HL-60 (cell line): ENCODE measurements at regions not wholly inside any gene's neighbourhood (a gene's known extent, or its start where the extent isn't known, plus 50 kb on each side); places are given as distances from the start of the nearest gene placed in this dataset.

Experiments
- DNase-seq, 2 experiments: peaks; one replicate each; pipeline ENCODE4 v3.0.0-alpha.2; 2010 to 2020; ENCODE audit warnings: low read depth in 1 of 2, low spot score in 1 of 2
- H3K27ac ChIP-seq: fragments of 250-450 bp; sonication (Bioruptor Pico); replicated peaks from 2 replicates; pipeline ENCODE4 v1.5.1; 2020; ENCODE audit warnings: mild to moderate bottlenecking, moderate library complexity
- H3K27me3 ChIP-seq: fragments of 250-450 bp; sonication (Bioruptor Pico); 2 replicates; pipeline ENCODE4 v1.5.1; 2021; ENCODE audit warnings: mild to moderate bottlenecking, moderate library complexity; ENCODE audit not compliant: insufficient read depth, poor library complexity, severe bottlenecking
- H3K4me3 ChIP-seq: replicated peaks from 2 replicates; pipeline ENCODE4 v1.5.1; 2011; ENCODE audit warnings: mild to moderate bottlenecking, control low read depth, low read length; ENCODE audit not compliant: insufficient read depth
- GABPA ChIP-seq: IDR thresholded peaks from 2 replicates; pipeline ENCODE4 v1.6.1; 2012; ENCODE audit warnings: low read depth
- POLR2AphosphoS5 ChIP-seq: IDR thresholded peaks from 2 replicates; pipeline ENCODE4 v1.6.1; 2012; ENCODE audit warnings: low read depth
- SPI1 ChIP-seq: IDR thresholded peaks from 2 replicates; pipeline ENCODE4 v1.6.1; 2012; ENCODE audit warnings: low read depth, mild to moderate bottlenecking, borderline replicate concordance
- TF ChIP-seq, protein P1 (sequence below): IDR thresholded peaks from 2 replicates; pipeline ENCODE4 v1.6.1; 2012; ENCODE audit warnings: low read depth; ENCODE audit not compliant: insufficient replicate concordance
- TF ChIP-seq, protein P2 (sequence below): IDR thresholded peaks from one replicate; pipeline ENCODE4 v1.5.1; 2011; ENCODE audit warnings: low read length, control low read depth, inconsistent platforms; ENCODE audit not compliant: insufficient read depth

DNA sequence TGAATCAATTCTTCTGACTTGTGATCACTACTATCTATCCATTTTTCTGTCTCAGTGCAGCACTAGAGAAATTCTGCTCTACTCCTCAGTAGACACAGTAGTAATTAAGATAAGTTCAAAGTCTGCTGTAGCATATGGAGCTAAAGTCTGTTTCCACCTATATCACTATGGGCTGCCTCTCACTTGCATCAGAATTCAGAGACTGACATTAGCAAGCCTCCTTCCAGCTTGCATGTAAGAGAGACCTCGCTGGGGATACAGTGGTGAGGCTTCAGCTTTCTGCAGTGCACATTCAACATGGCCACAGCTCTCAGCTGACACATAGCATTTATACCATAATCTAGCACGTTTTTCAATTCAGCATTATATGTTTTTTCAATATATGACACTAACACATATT is 217.0 kb downstream of the PLOD2 start:
- Histone ChIP-seq H3K27ac (no peak overlapping the region), H3K4me3 (no peak overlapping the region), H3K27me3 (no peaks in the 10 kb centered on the region)
- DNase-seq: no peak
- no peak for TF ChIP-seq GABPA
- TF ChIP-seq POLR2AphosphoS5: no peak
- TF ChIP-seq, protein P1, sequence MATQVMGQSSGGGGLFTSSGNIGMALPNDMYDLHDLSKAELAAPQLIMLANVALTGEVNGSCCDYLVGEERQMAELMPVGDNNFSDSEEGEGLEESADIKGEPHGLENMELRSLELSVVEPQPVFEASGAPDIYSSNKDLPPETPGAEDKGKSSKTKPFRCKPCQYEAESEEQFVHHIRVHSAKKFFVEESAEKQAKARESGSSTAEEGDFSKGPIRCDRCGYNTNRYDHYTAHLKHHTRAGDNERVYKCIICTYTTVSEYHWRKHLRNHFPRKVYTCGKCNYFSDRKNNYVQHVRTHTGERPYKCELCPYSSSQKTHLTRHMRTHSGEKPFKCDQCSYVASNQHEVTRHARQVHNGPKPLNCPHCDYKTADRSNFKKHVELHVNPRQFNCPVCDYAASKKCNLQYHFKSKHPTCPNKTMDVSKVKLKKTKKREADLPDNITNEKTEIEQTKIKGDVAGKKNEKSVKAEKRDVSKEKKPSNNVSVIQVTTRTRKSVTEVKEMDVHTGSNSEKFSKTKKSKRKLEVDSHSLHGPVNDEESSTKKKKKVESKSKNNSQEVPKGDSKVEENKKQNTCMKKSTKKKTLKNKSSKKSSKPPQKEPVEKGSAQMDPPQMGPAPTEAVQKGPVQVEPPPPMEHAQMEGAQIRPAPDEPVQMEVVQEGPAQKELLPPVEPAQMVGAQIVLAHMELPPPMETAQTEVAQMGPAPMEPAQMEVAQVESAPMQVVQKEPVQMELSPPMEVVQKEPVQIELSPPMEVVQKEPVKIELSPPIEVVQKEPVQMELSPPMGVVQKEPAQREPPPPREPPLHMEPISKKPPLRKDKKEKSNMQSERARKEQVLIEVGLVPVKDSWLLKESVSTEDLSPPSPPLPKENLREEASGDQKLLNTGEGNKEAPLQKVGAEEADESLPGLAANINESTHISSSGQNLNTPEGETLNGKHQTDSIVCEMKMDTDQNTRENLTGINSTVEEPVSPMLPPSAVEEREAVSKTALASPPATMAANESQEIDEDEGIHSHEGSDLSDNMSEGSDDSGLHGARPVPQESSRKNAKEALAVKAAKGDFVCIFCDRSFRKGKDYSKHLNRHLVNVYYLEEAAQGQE: no peak
- TF ChIP-seq SPI1: no peak
- TF ChIP-seq, protein P2, sequence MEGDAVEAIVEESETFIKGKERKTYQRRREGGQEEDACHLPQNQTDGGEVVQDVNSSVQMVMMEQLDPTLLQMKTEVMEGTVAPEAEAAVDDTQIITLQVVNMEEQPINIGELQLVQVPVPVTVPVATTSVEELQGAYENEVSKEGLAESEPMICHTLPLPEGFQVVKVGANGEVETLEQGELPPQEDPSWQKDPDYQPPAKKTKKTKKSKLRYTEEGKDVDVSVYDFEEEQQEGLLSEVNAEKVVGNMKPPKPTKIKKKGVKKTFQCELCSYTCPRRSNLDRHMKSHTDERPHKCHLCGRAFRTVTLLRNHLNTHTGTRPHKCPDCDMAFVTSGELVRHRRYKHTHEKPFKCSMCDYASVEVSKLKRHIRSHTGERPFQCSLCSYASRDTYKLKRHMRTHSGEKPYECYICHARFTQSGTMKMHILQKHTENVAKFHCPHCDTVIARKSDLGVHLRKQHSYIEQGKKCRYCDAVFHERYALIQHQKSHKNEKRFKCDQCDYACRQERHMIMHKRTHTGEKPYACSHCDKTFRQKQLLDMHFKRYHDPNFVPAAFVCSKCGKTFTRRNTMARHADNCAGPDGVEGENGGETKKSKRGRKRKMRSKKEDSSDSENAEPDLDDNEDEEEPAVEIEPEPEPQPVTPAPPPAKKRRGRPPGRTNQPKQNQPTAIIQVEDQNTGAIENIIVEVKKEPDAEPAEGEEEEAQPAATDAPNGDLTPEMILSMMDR: no peak

DNA sequence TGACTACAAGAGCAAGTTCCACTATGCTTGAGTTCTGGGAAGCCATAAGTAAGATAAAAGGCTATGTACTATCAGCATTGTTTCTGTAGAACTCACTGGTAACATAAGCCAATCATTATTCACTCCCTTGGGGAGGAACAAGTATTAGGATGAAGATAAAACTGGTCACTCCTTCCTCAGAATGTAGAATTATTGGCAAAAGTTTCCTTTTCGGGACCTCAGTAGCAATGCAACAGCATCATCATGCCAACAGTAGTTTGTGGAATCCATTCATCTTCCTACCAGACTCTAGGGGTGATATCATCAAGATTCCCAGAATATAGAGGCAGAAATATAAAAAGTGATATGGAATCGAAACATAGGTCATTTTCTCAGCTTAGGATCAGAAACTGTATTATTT is 209.5 kb downstream of the PLOD2 start:
- no peak for DNase-seq
- H3K27ac ChIP-seq: no peak overlapping the region
- no peak overlapping the region for H3K4me3 ChIP-seq
- TF ChIP-seq GABPA: no peak
- TF ChIP-seq, protein P2: no peak
- no peak for TF ChIP-seq SPI1
- TF ChIP-seq, protein P1: no peak
- no peak for TF ChIP-seq POLR2AphosphoS5
- H3K27me3 ChIP-seq: no peaks in the 10 kb centered on the region

DNA sequence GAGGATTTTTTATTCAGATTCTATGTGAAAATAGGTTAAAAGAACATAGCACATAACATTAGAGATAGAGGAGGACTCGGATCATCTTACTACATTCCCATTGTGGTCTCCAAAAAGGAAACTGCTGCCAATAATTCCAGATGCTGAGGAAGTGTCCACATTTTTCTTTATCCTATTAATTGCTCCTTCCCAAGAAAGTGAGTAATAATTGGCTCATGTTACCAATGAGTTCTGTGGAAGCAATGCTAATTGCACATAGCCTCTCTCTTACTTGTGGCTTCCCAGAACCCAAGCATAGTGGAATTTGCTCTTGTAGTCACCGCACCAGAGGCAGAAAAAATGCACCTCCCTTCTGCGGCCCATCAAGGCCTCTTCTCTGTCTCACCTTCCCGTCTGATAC is 208.4 kb downstream of the PLOD2 start:
- no peak for DNase-seq
- Histone ChIP-seq H3K4me3 (no peak overlapping the region), H3K27me3 (no peaks in the 10 kb centered on the region), H3K27ac (no peak overlapping the region)
- TF ChIP-seq, protein P2: no peak
- TF ChIP-seq POLR2AphosphoS5: no peak
- TF ChIP-seq, protein P1: no peak
- no peak for TF ChIP-seq GABPA
- TF ChIP-seq SPI1: no peak
